K562 (cell line): ENCODE measurements at regions not wholly inside any gene's neighbourhood (a gene's known extent, or its start where the extent isn't known, plus 50 kb on each side); places are given as distances from the start of the nearest gene placed in this dataset.

Experiments used
- CBFA2T3 ChIP-seq: fragments of 450-650 bp; IDR thresholded peaks from 2 replicates; pipeline ENCODE4 v1.6.1; 2017
- CBX1 ChIP-seq: sonication (generic); IDR thresholded peaks from 2 replicates; pipeline ENCODE4 v1.6.1; 2016; ENCODE audit warnings: antibody characterized with exemption, low read depth, mild to moderate bottlenecking
- CREB5 ChIP-seq: fragments of 250-450 bp; sonication (Bioruptor Pico); IDR thresholded peaks from 2 replicates; pipeline ENCODE4 v1.5.0; 2020; ENCODE audit warnings: mild to moderate bottlenecking
- ETS1 ChIP-seq: conservative IDR thresholded peaks from 2 replicates; pipeline ENCODE4 v1.6.1; 2011; ENCODE audit warnings: low read depth, mild to moderate bottlenecking, low read length; ENCODE audit not compliant: control insufficient read depth
- ETS2 ChIP-seq: IDR thresholded peaks from 2 replicates; pipeline ENCODE4 v1.6.1; 2016; ENCODE audit warnings: borderline replicate concordance, missing genetic modification characterization, mild to moderate bottlenecking, moderate library complexity, missing compliant biosample characterization; ENCODE audit not compliant: poor library complexity, severe bottlenecking
- KDM1A ChIP-seq, 2 experiments: fragments of 450-650 bp; IDR thresholded peaks; 2 replicates each; pipeline ENCODE4 v1.6.1; 2016; ENCODE audit warnings: mild to moderate bottlenecking in 2 of 2
- KLF1 ChIP-seq: fragments of 450-650 bp; IDR thresholded peaks from 2 replicates; pipeline ENCODE4 v1.6.1; 2016; ENCODE audit warnings: missing genetic modification characterization, missing compliant biosample characterization
- MLLT1 ChIP-seq, 2 experiments: fragments of 450-650 bp; IDR thresholded peaks; 2 replicates each; pipeline ENCODE4 v1.6.1; 2016
- MXD1 ChIP-seq: fragments of 250-450 bp; sonication (Bioruptor Pico); IDR thresholded peaks from 2 replicates; pipeline ENCODE4 v1.8.0; 2021; ENCODE audit warnings: borderline replicate concordance, mild to moderate bottlenecking, moderate library complexity; ENCODE audit not compliant: poor library complexity, severe bottlenecking
- MYC ChIP-seq, 2 experiments: fragments of 250-450 bp in 1 of 2; sonication (Bioruptor Pico) in 1 of 2; IDR thresholded peaks; 2 replicates each; pipeline versions ENCODE4 v1.5.1 to v1.6.1; 2012 to 2021; ENCODE audit warnings: low read depth in 2 of 2, borderline replicate concordance in 1 of 2, improper control_type of control experiment in 1 of 2, low read length in 1 of 2, mild to moderate bottlenecking in 1 of 2, moderate library complexity in 1 of 2
- PBX2 ChIP-seq, 2 experiments: IDR thresholded peaks in 1 of 2; conservative IDR thresholded peaks in 1 of 2; 2 replicates each; pipeline ENCODE4 v1.6.1; 2016; ENCODE audit warnings: low read depth in 2 of 2, mild to moderate bottlenecking in 1 of 2, missing compliant biosample characterization in 1 of 2, missing genetic modification characterization in 1 of 2, moderate library complexity in 1 of 2
- PYGO2 ChIP-seq: fragments of 450-650 bp; IDR thresholded peaks from 2 replicates; pipeline ENCODE4 v1.6.1; 2016; ENCODE audit warnings: mild to moderate bottlenecking, missing genetic modification characterization, moderate library complexity, missing compliant biosample characterization
- SNIP1 ChIP-seq: fragments of 450-650 bp; IDR thresholded peaks from 2 replicates; pipeline ENCODE4 v1.7.1; 2017; ENCODE audit warnings: low read depth, mild to moderate bottlenecking
- TAL1 ChIP-seq: fragments of 450-650 bp; IDR thresholded peaks from 2 replicates; pipeline ENCODE4 v1.6.1; 2016; ENCODE audit warnings: mild to moderate bottlenecking
- TCF3 ChIP-seq: sonication (generic); formaldehyde crosslinking; IDR thresholded peaks from 2 replicates; pipeline ENCODE4 v1.4.0; 2020; ENCODE audit warnings: mild to moderate bottlenecking, missing genetic modification reagents
- XRCC4 ChIP-seq: IDR thresholded peaks from one replicate; pipeline ENCODE4 v1.6.1; 2011; ENCODE audit not compliant: insufficient read depth, insufficient read length; ENCODE audit errors: extremely low read depth
- ZNF3 ChIP-seq: fragments of 250-450 bp; sonication (Bioruptor Pico); IDR thresholded peaks from 2 replicates; pipeline ENCODE4 v1.5.0; 2021; ENCODE audit warnings: mild to moderate bottlenecking, moderate library complexity
- ZNF512 ChIP-seq: IDR thresholded peaks from 2 replicates; pipeline ENCODE4 v1.6.1; 2016; ENCODE audit warnings: missing genetic modification characterization, missing compliant biosample characterization

- TF ChIP-seq ETS1: no peak
- no peak for TF ChIP-seq KLF1 (tag)
- no peak for TF ChIP-seq ZNF3 (CRISPR knock-in tag)
- no peak for TF ChIP-seq CBX1
- no peak for TF ChIP-seq ZNF512
- TF ChIP-seq CBFA2T3: peak; percentile 36; the same call in 1 of the 2 replicates
- TF ChIP-seq XRCC4: no peak
- TF ChIP-seq MLLT1 (IDR thresholded peaks at IDR 0.05): no peak
- TF ChIP-seq SNIP1: no peak
- no peak for TF ChIP-seq ETS2 (tag)
- no peak for TF ChIP-seq PYGO2 (tag)
- TF ChIP-seq KDM1A (IDR thresholded peaks at IDR 0.05): no peak
- TF ChIP-seq PBX2 (CRISPR knock-in tag; IDR thresholded peaks at IDR 0.05; ENCODE audit: low read depth): no peak
- no peak for TF ChIP-seq PBX2 (tag; conservative IDR thresholded peaks at IDR 0.05; ENCODE audit: low read depth)
- TF ChIP-seq CREB5 (CRISPR knock-in tag): no peak
- no peak for TF ChIP-seq TAL1
- TF ChIP-seq MXD1: no peak
- TF ChIP-seq MYC (IDR thresholded peaks at IDR 0.05; ENCODE audit: low read depth, low read length): no peak
- TF ChIP-seq MYC (CRISPR knock-in tag; IDR thresholded peaks at IDR 0.05; ENCODE audit: borderline replicate concordance, low read depth): no peak
- TF ChIP-seq TCF3: peak; percentile 54
Measured at GRCh38 chr12:127723251-127723650, 543.7 kb upstream of the TMEM132C start (continued).
